Karpas-422 (cell line): ENCODE measurements at regions not wholly inside any gene's neighbourhood (a gene's known extent, or its start where the extent isn't known, plus 50 kb on each side); places are given as distances from the start of the nearest gene placed in this dataset.

Source experiments
- DNase-seq: peaks from one replicate; pipeline ENCODE4 v3.0.0-alpha.2; 2015
- H2AFZ ChIP-seq: fragments of 200-600 bp; sonication (generic); 2 replicates; pipeline ENCODE4 v1.6.1; 2014; ENCODE audit warnings: antibody characterized with exemption, low read length, mixed read lengths
- H3K27ac ChIP-seq: fragments of 200-600 bp; sonication (generic); 2 replicates; pipeline ENCODE4 v1.5.1; 2014; ENCODE audit warnings: mild to moderate bottlenecking, low read length, moderate library complexity
- H3K27me3 ChIP-seq: fragments of 200-600 bp; sonication (generic); 2 replicates; pipeline ENCODE4 v1.6.1; 2014; ENCODE audit warnings: low read length, mixed read lengths
- H3K36me3 ChIP-seq: fragments of 200-600 bp; sonication (generic); 2 replicates; pipeline ENCODE4 v1.6.1; 2014; ENCODE audit warnings: low read length, mixed read lengths; ENCODE audit not compliant: insufficient read depth
- H3K4me1 ChIP-seq: fragments of 200-600 bp; sonication (generic); 2 replicates; pipeline ENCODE4 v1.6.1; 2014; ENCODE audit warnings: mild to moderate bottlenecking, low read length, mixed read lengths
- H3K4me2 ChIP-seq: fragments of 200-600 bp; sonication (generic); 2 replicates; pipeline ENCODE4 v1.6.1; 2014; ENCODE audit warnings: low read length, low read depth, mild to moderate bottlenecking; ENCODE audit not compliant: poor library complexity, severe bottlenecking
- H3K4me3 ChIP-seq: fragments of 200-600 bp; sonication (generic); 2 replicates; pipeline ENCODE4 v1.5.1; 2014; ENCODE audit warnings: mild to moderate bottlenecking, antibody characterized with exemption, low read length, mixed read lengths
- H3K79me2 ChIP-seq: fragments of 200-600 bp; sonication (generic); 2 replicates; pipeline ENCODE4 v1.6.1; 2014; ENCODE audit warnings: mild to moderate bottlenecking, low read length, mixed read lengths
- H3K9ac ChIP-seq: fragments of 200-600 bp; sonication (generic); 2 replicates; pipeline ENCODE4 v1.6.0; 2014; ENCODE audit warnings: low read length
- H3K9me2 ChIP-seq: fragments of 200-600 bp; sonication (generic), shearing (Covaris generic); replicated peaks from 2 replicates; pipeline ENCODE4 v1.6.0; 2014; ENCODE audit warnings: mild to moderate bottlenecking, low read length, moderate library complexity; ENCODE audit not compliant: insufficient read depth
- H3K9me3 ChIP-seq: fragments of 300-700, 200-600 bp; sonication (generic); 2 replicates; pipeline ENCODE4 v1.6.1; 2014; ENCODE audit warnings: low read length, mixed read lengths
- H4K20me1 ChIP-seq: fragments of 200-600 bp; sonication (generic); 2 replicates; pipeline ENCODE4 v1.6.1; 2014; ENCODE audit warnings: mild to moderate bottlenecking, antibody characterized with exemption, low read length, low read depth; ENCODE audit not compliant: insufficient read depth

- DNase-seq: peak; percentile 81
- Histone ChIP-seq H3K4me2 (no peak overlapping the region), H3K79me2 (no peaks in the 10 kb centered on the region), H4K20me1 (no peaks in the 10 kb centered on the region), H3K4me1 (peaks cover 62% of the 10 kb centered on the region), H3K27me3 (no peaks in the 10 kb centered on the region), H3K9me3 (no peaks in the 10 kb centered on the region), H3K9ac (no peak overlapping the region), H3K4me3 (no peak overlapping the region), H2AFZ (no peak overlapping the region), H3K9me2 (no peaks in the 10 kb centered on the region), H3K27ac (no peak overlapping the region), H3K36me3 (no peaks in the 10 kb centered on the region)
These were observed 59.2 kb upstream of the FNDC1 start for GRCh38 chr6:159110013-159110412.

- Histone ChIP-seq H3K9me2 (no peaks in the 10 kb centered on the region), H3K4me3 (no peak overlapping the region), H3K4me2 (no peak overlapping the region), H2AFZ (no peak overlapping the region), H3K79me2 (no peaks in the 10 kb centered on the region), H3K27me3 (no peaks in the 10 kb centered on the region), H3K4me1 (peaks cover 62% of the 10 kb centered on the region), H3K36me3 (no peaks in the 10 kb centered on the region), H3K9ac (no peak overlapping the region), H3K27ac (no peak overlapping the region), H3K9me3 (no peaks in the 10 kb centered on the region), H4K20me1 (no peaks in the 10 kb centered on the region)
- DNase-seq: no peak
These were observed 59.8 kb upstream of the FNDC1 start for GRCh38 chr6:159109391-159109790.

GRCh38 chr6:159108426-159108985 lies 60.7 kb upstream of the FNDC1 start:
- Histone ChIP-seq H3K4me1 (peaks cover 62% of the 10 kb centered on the region), H2AFZ (no peak overlapping the region), H3K9ac (no peak overlapping the region), H4K20me1 (no peaks in the 10 kb centered on the region), H3K9me2 (no peaks in the 10 kb centered on the region), H3K4me3 (no peak overlapping the region), H3K79me2 (no peaks in the 10 kb centered on the region), H3K36me3 (no peaks in the 10 kb centered on the region), H3K9me3 (no peaks in the 10 kb centered on the region), H3K4me2 (no peak overlapping the region), H3K27ac (no peak overlapping the region), H3K27me3 (no peaks in the 10 kb centered on the region)
- DNase-seq: no peak

- no peaks in the 10 kb centered on the region for H4K20me1 ChIP-seq
- H3K36me3 ChIP-seq: no peaks in the 10 kb centered on the region
- H3K9ac ChIP-seq: peak overlapping the region; percentile 68
- H3K4me2 ChIP-seq: peak overlapping the region; percentile 84
- H3K4me3 ChIP-seq: peak overlapping the region; percentile 60
- H3K4me1 ChIP-seq: peaks cover 66% of the 10 kb centered on the region
- H3K79me2 ChIP-seq: no peaks in the 10 kb centered on the region
- peak overlapping the region; percentile 98 for H3K27ac ChIP-seq
- peak overlapping the region; percentile 40; the same call in 1 of the 2 replicates for H2AFZ ChIP-seq
- no peaks in the 10 kb centered on the region for H3K27me3 ChIP-seq
- H3K9me3 ChIP-seq: no peaks in the 10 kb centered on the region
- no peaks in the 10 kb centered on the region for H3K9me2 ChIP-seq
- peak; percentile 89 for DNase-seq
These were observed 61.5 kb upstream of the FNDC1 start for GRCh38 chr6:159107451-159108260.

DNA sequence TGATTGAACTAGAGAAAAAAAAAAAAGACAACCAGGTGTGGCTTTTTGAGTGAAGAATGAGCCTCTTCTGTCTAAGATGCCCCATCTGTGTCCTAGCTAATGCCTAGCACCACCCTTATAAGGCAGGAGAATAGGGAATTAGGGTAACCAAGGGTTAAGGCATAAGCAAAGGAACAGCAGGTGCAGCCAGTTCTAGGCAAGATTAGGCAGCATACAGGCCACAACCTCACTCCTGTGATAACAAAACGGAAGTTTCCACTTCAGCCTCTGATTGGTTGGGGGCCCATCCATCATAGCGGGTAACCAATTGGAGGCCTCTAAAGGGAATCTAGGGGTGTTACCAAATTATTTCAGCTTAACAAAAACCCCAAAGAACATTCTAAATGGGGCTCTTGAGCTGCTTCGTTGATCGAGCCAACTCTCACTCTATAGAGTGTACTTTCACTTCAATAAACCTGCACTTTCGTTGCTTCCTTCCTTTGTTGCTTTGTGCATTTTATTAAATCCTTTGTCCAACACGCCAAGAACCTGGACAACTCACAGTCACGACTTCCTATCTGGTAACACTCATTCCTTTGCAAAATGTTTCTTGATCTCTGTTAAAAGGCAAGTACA lies 61.9 kb upstream of the TAGAP start:
- H3K79me2 ChIP-seq: no peaks in the 10 kb centered on the region
- H3K9ac ChIP-seq: peak overlapping the region; percentile 68
- H3K4me2 ChIP-seq: peak overlapping the region; percentile 84

GRCh38 chr6:159105716-159106115 lies 60.9 kb upstream of the TAGAP start:
- H3K4me2 ChIP-seq: peak overlapping the region; percentile 68
- H3K9ac ChIP-seq: peak overlapping the region; percentile 63
- no peak for DNase-seq

More for the DNA sequence above, 61.9 kb upstream of the TAGAP start:
- peak; percentile 98 for DNase-seq
- Histone ChIP-seq H3K4me1 (peaks cover 70% of the 10 kb centered on the region), H3K4me3 (peak overlapping the region; percentile 60), H3K9me2 (no peaks in the 10 kb centered on the region), H3K27me3 (no peaks in the 10 kb centered on the region), H3K9me3 (no peaks in the 10 kb centered on the region), H4K20me1 (no peaks in the 10 kb centered on the region), H3K27ac (peak overlapping the region; percentile 98), H2AFZ (peak overlapping the region; percentile 55; the same call in 1 of the 2 replicates), H3K36me3 (no peaks in the 10 kb centered on the region)

DNA sequence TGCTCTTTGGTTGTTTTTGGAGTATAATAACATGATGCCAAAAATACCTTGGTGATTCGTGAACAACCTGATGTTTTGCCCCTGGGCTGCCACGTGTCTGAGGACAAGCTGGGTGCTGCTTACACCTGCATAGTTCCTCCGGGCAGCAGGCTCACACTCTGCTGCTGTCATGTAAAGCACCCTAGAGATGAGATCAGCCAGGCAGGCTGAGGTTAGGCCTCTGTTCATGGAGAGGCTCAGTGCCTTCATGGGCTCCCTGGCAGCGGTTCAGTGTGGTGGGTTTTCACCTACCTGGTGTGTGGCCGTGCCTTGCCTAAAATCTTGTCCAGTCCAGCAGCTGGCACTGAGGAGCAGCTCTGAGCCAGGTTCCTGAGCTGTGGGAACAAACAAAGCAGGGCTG lies 60.1 kb upstream of the TAGAP start:
- Histone ChIP-seq H4K20me1 (no peaks in the 10 kb centered on the region), H3K9ac (peak overlapping the region; percentile 63), H3K4me3 (peak overlapping the region; percentile 32; the same call in 1 of the 2 replicates), H3K9me2 (no peaks in the 10 kb centered on the region), H3K27me3 (no peaks in the 10 kb centered on the region), H3K27ac (peak overlapping the region; percentile 98), H3K36me3 (no peaks in the 10 kb centered on the region), H3K9me3 (no peaks in the 10 kb centered on the region), H3K4me1 (peaks cover 58% of the 10 kb centered on the region), H2AFZ (peak overlapping the region; percentile 55), H3K79me2 (no peaks in the 10 kb centered on the region), H3K4me2 (peak overlapping the region; percentile 68)
- DNase-seq: peak; percentile 90

More at GRCh38 chr6:159105716-159106115, 60.9 kb upstream of the TAGAP start:
- Histone ChIP-seq H3K79me2 (no peaks in the 10 kb centered on the region), H3K4me3 (peak overlapping the region; percentile 21; the same call in 1 of the 2 replicates), H2AFZ (peak overlapping the region; percentile 55), H3K9me3 (no peaks in the 10 kb centered on the region), H3K4me1 (peaks cover 65% of the 10 kb centered on the region), H3K9me2 (no peaks in the 10 kb centered on the region), H3K27me3 (no peaks in the 10 kb centered on the region), H3K36me3 (no peaks in the 10 kb centered on the region), H3K27ac (peak overlapping the region; percentile 98), H4K20me1 (no peaks in the 10 kb centered on the region)
